ENCODE measurements at regions not wholly inside any gene's neighbourhood (a gene's known extent, or its start where the extent isn't known, plus 50 kb on each side); places are given as distances from the start of the nearest gene placed in this dataset.
"Not testable (repeated sequence)": the region's sequence is repeated elsewhere in the genome, so short reads cannot be mapped to it uniquely, and the experiment has no call there.

DNA sequence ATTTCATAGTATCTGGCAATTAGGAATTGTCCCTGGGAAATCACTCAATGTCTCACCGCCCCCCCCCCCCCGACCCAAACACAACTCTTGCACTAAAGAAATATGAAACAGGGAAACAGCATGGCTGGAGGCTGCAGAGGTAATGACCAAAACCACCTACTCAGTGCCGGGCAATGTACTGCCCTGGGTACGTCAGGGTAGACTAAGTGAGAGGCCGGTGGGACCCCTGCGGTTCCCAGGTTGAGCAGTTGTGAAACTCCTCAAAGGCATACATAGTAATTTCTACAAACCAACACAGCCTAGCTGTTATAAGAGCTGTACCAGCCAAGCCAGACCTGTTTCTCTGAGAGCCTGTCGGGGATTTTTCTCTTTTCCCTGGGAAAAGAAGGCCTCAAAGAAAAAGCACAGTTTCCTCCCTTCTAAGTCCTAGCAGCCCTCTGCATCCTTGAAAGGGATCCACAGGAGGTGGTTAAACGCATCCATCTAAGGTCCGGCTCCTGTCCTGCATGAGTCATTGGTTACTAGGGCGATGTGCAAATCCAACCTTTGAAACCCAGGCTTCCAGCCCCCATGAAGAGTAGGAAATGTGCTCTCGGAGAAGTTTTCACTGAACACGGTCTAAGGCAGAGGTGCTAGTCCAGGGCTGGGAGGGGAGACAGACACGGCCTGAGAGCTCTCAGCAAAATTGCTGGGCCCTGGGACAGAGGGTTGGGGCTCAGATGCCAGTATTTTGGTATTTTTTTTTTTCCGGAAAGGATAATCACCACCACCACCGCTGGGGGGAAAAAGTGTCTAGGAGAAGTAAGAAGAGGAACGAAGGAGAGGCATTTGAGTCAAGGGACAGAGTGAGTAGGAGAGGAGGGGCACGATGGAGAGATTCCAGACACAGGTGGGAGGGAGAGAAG lies 172.8 kb downstream of the ATP6V0E2 start:
- TF ChIP-seq CTCF (IDR thresholded peaks at IDR 0.05): peak; percentile 26
- H3K27ac Mint-ChIP-seq (ENCODE audit: unreplicated experiment); H3K9me3 Mint-ChIP-seq (ENCODE audit: low read depth); H3K36me3 Mint-ChIP-seq (ENCODE audit: low read depth); DNase-seq (ENCODE audit: low spot score): not testable (repeated sequence)
- Mint-ChIP-seq H3K4me1 (ENCODE audit: low read depth) (peaks cover 12% of the 10 kb centered on the region), H3K27me3 (ENCODE audit: low read depth) (peaks cover 18% of the 10 kb centered on the region), H3K4me3 (ENCODE audit: unreplicated experiment) (peak overlapping the region; percentile 51)

DNA sequence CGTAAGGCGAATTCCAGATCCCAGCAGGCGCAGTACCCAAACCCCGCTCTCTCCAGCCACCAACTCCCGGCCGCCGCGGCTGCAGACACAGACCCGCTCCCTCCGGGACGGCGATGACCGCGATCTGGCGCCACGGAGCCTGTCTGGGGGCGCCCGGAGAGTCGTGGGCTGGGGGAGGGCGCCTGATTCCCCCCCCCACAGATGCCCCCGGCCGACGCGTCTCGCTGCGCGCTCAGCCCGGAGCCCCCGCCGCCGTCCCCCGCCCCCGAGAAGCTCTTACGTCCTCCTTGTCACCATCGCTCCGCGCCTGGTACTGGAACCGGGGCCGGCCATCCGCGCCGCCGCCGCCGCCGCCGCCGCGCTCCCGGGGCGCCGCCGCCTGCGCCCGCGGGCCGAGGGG lies 173.6 kb downstream of the ATP6V0E2 start:
- peaks cover 20% of the 10 kb centered on the region for H3K27me3 Mint-ChIP-seq (ENCODE audit: low read depth)
- H3K36me3 Mint-ChIP-seq (ENCODE audit: low read depth); H3K9me3 Mint-ChIP-seq (ENCODE audit: low read depth); DNase-seq (ENCODE audit: low spot score); H3K27ac Mint-ChIP-seq (ENCODE audit: unreplicated experiment): not testable (repeated sequence)
- H3K4me1 Mint-ChIP-seq (ENCODE audit: low read depth): peaks cover 12% of the 10 kb centered on the region
- H3K4me3 Mint-ChIP-seq (ENCODE audit: unreplicated experiment): peak overlapping the region; percentile 51

- not testable (repeated sequence) for H3K36me3 Mint-ChIP-seq (ENCODE audit: low read depth); H3K9me3 Mint-ChIP-seq (ENCODE audit: low read depth); H3K27ac Mint-ChIP-seq (ENCODE audit: unreplicated experiment); DNase-seq (ENCODE audit: low spot score)
- H3K4me3 Mint-ChIP-seq (ENCODE audit: unreplicated experiment): peak overlapping the region; percentile 73
- H3K27me3 Mint-ChIP-seq (ENCODE audit: low read depth): peaks cover 20% of the 10 kb centered on the region
- H3K4me1 Mint-ChIP-seq (ENCODE audit: low read depth): peaks cover 12% of the 10 kb centered on the region
These were observed 174.0 kb downstream of the ATP6V0E2 start for GRCh38 chr7:150047772-150048171.

GRCh38 chr7:150048244-150049011 lies 174.7 kb downstream of the ATP6V0E2 start:
- H3K36me3 Mint-ChIP-seq (ENCODE audit: low read depth); H3K9me3 Mint-ChIP-seq (ENCODE audit: low read depth); H3K27ac Mint-ChIP-seq (ENCODE audit: unreplicated experiment); DNase-seq (ENCODE audit: low spot score): not testable (repeated sequence)
- Mint-ChIP-seq H3K4me1 (ENCODE audit: low read depth) (peaks cover 12% of the 10 kb centered on the region), H3K27me3 (ENCODE audit: low read depth) (peaks cover 23% of the 10 kb centered on the region), H3K4me3 (ENCODE audit: unreplicated experiment) (peak overlapping the region; percentile 73)

DNA sequence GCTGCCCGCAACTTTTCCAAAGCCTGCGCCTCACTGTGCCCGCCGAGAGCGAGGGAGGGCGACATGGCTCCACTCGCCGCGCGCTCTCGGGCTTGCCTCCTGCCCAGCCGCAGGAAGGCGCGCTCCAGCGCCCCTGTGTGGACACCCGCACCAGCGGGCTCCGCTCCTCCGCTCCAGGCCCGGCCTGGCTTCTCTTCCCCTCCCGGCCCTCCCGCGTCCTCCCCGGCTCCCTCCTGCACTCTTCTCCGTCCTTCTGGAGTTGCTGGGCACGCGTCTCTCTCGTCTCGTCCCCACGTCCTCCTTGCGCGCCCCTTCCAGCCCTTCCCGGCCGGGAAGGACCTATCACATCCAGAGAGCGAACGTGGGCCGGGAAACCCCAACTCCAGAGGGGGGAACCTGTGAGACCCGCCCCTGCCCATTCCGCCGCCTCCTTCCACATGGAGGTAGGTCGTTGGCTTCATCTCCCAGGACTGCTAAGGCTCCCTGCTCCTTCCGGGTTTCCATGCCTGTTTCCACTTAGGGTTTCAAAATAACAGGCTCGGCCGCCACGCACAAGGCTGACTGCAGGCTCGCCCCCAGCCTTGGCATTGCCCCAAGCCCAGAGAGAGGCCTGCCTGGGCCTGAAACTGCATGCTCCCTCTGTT lies 175.4 kb downstream of the ATP6V0E2 start:
- peak; percentile 93 for DNase-seq (ENCODE audit: low spot score)
- H3K27me3 Mint-ChIP-seq (ENCODE audit: low read depth): peaks cover 27% of the 10 kb centered on the region
- not testable (repeated sequence) for H3K27ac Mint-ChIP-seq (ENCODE audit: unreplicated experiment); H3K36me3 Mint-ChIP-seq (ENCODE audit: low read depth); H3K9me3 Mint-ChIP-seq (ENCODE audit: low read depth)
- peaks cover 12% of the 10 kb centered on the region for H3K4me1 Mint-ChIP-seq (ENCODE audit: low read depth)
- peak overlapping the region; percentile 55 for H3K4me3 Mint-ChIP-seq (ENCODE audit: unreplicated experiment)
- peak; percentile 67 for TF ChIP-seq CTCF (IDR thresholded peaks at IDR 0.05)

DNA sequence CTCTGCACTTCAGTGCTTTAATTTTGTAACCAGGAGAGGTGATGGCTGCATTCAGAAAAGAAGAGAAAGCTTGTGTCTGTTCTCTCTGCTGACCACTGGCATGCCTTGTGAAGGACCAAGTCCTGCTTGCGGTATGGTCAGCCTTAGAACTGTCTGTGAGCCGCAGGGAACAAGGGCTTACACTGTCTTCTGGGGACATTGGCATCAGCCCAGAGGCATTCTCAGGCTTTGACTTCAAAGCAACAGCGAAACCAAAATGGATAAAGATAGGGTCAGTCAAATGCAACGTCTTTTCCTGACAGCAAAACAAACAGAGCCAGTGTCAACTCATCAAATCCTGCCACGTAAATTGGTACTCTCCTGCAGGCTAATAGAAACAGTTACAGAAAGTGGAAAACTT lies 179.6 kb downstream of the ATP6V0E2 start:
- H3K9me3 Mint-ChIP-seq (ENCODE audit: low read depth); DNase-seq (ENCODE audit: low spot score); H3K36me3 Mint-ChIP-seq (ENCODE audit: low read depth); H3K27ac Mint-ChIP-seq (ENCODE audit: unreplicated experiment); H3K4me1 Mint-ChIP-seq (ENCODE audit: low read depth); H3K4me3 Mint-ChIP-seq (ENCODE audit: unreplicated experiment): not testable (repeated sequence)
- peaks cover 31% of the 10 kb centered on the region for H3K27me3 Mint-ChIP-seq (ENCODE audit: low read depth)

DNA sequence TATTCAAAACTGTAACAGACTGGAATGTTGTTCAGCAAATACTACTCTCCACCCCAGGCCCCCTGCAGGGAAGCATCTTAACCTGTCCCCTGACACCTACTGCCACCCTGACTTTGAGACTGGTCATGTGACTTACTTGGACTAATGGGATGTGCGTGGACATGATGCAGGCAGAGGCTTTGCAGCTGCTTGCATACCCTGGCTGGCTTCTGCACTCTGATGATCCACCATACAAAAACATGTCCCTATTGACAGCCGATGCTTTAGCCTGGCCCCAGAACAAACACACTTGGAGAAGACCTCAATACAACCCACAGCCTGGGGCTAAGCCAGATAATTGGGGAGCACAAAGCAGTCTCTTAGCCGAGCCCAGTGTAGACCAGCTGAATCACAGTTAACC lies 180.5 kb downstream of the ATP6V0E2 start:
- H3K9me3 Mint-ChIP-seq (ENCODE audit: low read depth); H3K4me1 Mint-ChIP-seq (ENCODE audit: low read depth); H3K4me3 Mint-ChIP-seq (ENCODE audit: unreplicated experiment); H3K27ac Mint-ChIP-seq (ENCODE audit: unreplicated experiment); DNase-seq (ENCODE audit: low spot score); H3K36me3 Mint-ChIP-seq (ENCODE audit: low read depth): not testable (repeated sequence)
- H3K27me3 Mint-ChIP-seq (ENCODE audit: low read depth): peaks cover 34% of the 10 kb centered on the region
